ENCODE measurements at regions not wholly inside any gene's neighbourhood (a gene's known extent, or its start where the extent isn't known, plus 50 kb on each side); places are given as distances from the start of the nearest gene placed in this dataset.
"Not testable (repeated sequence)": the region's sequence is repeated elsewhere in the genome, so short reads cannot be mapped to it uniquely, and the experiment has no call there.

DNA sequence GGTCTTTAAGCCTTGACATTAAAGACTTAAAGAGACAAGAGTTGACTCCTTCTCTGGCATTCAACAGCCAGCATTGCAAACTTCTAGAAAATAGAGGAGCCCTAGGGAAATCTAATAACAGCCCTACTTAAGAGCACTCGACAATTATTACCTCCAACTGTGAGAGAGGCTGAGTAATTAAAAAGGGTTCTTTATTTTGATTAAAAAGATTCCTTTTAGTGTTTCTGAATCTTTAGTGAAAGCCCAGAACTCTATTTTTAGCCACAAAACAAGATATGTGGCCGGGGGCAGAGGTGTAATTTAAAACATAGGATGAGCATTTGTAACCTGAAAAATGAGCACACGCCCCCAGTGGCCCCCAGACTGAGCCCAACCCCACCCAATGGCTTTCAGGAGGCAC, 222.3 kb downstream of the SMAD2 start:
- no peak for DNase-seq (ENCODE audit: low read depth)
- TF ChIP-seq, protein P1, sequence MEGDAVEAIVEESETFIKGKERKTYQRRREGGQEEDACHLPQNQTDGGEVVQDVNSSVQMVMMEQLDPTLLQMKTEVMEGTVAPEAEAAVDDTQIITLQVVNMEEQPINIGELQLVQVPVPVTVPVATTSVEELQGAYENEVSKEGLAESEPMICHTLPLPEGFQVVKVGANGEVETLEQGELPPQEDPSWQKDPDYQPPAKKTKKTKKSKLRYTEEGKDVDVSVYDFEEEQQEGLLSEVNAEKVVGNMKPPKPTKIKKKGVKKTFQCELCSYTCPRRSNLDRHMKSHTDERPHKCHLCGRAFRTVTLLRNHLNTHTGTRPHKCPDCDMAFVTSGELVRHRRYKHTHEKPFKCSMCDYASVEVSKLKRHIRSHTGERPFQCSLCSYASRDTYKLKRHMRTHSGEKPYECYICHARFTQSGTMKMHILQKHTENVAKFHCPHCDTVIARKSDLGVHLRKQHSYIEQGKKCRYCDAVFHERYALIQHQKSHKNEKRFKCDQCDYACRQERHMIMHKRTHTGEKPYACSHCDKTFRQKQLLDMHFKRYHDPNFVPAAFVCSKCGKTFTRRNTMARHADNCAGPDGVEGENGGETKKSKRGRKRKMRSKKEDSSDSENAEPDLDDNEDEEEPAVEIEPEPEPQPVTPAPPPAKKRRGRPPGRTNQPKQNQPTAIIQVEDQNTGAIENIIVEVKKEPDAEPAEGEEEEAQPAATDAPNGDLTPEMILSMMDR (conservative IDR thresholded peaks at IDR 0.05; ENCODE audit: low read depth, low read length), result no peak
- H3K4me3 ChIP-seq (ENCODE audit: low read depth, low read length), result no peak overlapping the region

GRCh38 chr18:47701134-47701533, 229.3 kb downstream of the SMAD2 start:
- TF ChIP-seq, protein P1 (conservative IDR thresholded peaks at IDR 0.05; ENCODE audit: low read depth, low read length), result no peak
- no peak overlapping the region for H3K4me3 ChIP-seq (ENCODE audit: low read depth, low read length)
- DNase-seq (ENCODE audit: low read depth), result no peak

GRCh38 chr18:47696870-47697269, 233.6 kb downstream of the SMAD2 start:
- DNase-seq (ENCODE audit: low read depth), result no peak
- H3K4me3 ChIP-seq (ENCODE audit: low read depth, low read length), result no peak overlapping the region
- TF ChIP-seq, protein P1 (conservative IDR thresholded peaks at IDR 0.05; ENCODE audit: low read depth, low read length), result no peak

- DNase-seq (ENCODE audit: low read depth), result no peak
- TF ChIP-seq, protein P1 (conservative IDR thresholded peaks at IDR 0.05; ENCODE audit: low read depth, low read length), result no peak
- no peak overlapping the region for H3K4me3 ChIP-seq (ENCODE audit: low read depth, low read length)
These were observed 238.8 kb downstream of the SMAD2 start for GRCh38 chr18:47691611-47692010.

DNA sequence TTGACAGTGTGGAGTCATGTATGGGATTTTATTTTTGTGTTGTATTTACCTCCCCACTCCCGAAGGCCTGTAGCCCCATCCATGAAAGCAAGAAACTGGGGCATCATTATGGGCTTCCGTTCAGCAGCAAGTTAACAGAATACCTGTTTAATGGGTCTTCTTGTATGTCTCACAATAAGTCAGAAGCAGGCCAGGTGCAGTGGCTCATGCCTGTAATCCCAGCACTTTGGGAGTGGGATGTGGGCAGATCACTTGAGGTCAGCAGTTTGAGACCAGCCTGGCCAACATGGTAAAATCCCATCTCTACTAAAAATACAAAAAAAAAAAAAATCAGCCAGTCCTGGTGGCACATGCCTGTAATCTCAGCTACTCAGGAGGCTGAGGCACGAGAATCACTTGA, 239.7 kb downstream of the SMAD2 start:
- not testable (repeated sequence) for DNase-seq (ENCODE audit: low read depth); H3K4me3 ChIP-seq (ENCODE audit: low read depth, low read length)

DNA sequence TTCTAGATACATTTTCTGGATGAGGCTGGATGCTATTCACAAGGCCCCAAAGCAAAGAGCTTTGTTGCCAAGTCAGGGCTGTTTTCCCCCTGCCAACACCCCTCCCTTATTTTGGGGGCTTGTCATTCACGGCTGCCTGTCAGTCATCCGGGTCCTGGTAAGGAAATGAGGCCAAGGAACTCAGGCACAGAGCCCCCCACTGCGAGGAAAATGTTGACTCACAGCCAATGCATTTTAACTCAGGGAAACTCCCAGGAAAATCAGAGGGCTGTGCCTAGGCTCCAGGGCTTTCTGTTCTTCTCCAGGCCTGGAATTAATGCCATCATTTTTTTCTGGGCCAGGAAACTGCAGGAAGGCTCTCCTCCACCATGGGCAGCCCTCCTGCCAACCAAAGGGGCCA, 241.1 kb downstream of the SMAD2 start:
- TF ChIP-seq, protein P1 (conservative IDR thresholded peaks at IDR 0.05; ENCODE audit: low read depth, low read length), result no peak
- DNase-seq (ENCODE audit: low read depth), result no peak
- H3K4me3 ChIP-seq (ENCODE audit: low read depth, low read length), result no peak overlapping the region

- H3K4me3 ChIP-seq (ENCODE audit: low read depth, low read length), result no peak overlapping the region
- TF ChIP-seq, protein P1 (conservative IDR thresholded peaks at IDR 0.05; ENCODE audit: low read depth, low read length), result no peak
- DNase-seq (ENCODE audit: low read depth), result no peak
These were observed 243.7 kb downstream of the SMAD2 start for GRCh38 chr18:47686806-47687205.

DNA sequence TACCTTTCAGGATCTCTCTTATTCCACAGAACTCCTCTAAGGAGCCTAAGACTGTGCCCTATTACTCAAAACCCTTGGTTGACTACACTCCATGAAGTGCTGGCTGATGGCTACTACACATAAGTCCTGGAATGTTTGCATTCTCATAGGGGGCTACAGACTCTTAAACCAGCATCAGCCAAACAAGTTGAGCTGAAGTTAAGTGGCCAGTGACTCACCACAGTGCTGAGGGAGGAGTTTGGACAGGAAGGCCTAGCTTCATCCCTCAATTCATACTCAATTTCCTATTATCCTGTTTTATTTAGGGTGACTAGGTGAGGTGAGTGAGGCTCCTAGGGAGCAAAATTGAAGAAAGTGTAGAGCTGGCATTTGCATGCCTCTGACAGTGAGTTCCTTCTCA, 246.7 kb downstream of the SMAD2 start:
- TF ChIP-seq, protein P1 (conservative IDR thresholded peaks at IDR 0.05; ENCODE audit: low read depth, low read length), result no peak
- no peak for DNase-seq (ENCODE audit: low read depth)
- H3K4me3 ChIP-seq (ENCODE audit: low read depth, low read length), result no peak overlapping the region
